WI38 (cell line): ENCODE measurements at regions not wholly inside any gene's neighbourhood (a gene's known extent, or its start where the extent isn't known, plus 50 kb on each side); places are given as distances from the start of the nearest gene placed in this dataset.

Source experiments
- H3K4me3 ChIP-seq: 2 replicates; pipeline ENCODE4 v1.5.1; 2011; ENCODE audit warnings: low read depth, mild to moderate bottlenecking, control low read depth, low read length
- CTCF ChIP-seq: IDR thresholded peaks from 2 replicates; pipeline ENCODE4 v1.5.1; 2012; ENCODE audit warnings: low read depth, mild to moderate bottlenecking, control low read depth, low read length

- TF ChIP-seq CTCF = no peak
- H3K4me3 ChIP-seq = no peak overlapping the region
These were observed 57.5 kb upstream of the MSTN start for GRCh38 chr2:190119923-190120590.

- TF ChIP-seq CTCF = no peak
- no peak overlapping the region for H3K4me3 ChIP-seq
These were observed 56.7 kb upstream of the MSTN start for GRCh38 chr2:190119257-190119656.

GRCh38 chr2:190117305-190117704 is 54.8 kb upstream of the MSTN start:
- no peak overlapping the region for H3K4me3 ChIP-seq
- no peak for TF ChIP-seq CTCF

- TF ChIP-seq CTCF = no peak
- no peak overlapping the region for H3K4me3 ChIP-seq
These were observed 50.5 kb upstream of the MSTN start for GRCh38 chr2:190113000-190113399.
